ENCODE measurements at regions not wholly inside any gene's neighbourhood (a gene's known extent, or its start where the extent isn't known, plus 50 kb on each side); places are given as distances from the start of the nearest gene placed in this dataset.

DNA sequence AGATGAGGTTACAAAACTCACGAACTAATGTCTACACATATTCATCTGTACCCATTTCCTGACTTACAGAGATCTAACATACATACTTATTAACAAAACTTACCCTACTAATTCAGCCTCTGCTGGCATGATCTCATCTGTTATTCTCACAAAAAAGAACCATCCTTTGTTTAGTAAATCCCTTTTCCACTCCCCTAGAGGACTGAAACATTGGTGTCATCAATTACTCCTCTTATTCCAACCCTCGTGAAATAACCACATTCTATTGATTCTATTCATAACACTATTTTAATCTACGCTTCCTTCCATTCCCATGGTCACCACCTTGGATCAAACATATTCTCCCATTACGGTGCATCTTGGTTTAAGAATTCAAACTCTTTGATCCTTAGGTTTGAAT, 505.9 kb downstream of the SI start:
- TF ChIP-seq, protein P1, sequence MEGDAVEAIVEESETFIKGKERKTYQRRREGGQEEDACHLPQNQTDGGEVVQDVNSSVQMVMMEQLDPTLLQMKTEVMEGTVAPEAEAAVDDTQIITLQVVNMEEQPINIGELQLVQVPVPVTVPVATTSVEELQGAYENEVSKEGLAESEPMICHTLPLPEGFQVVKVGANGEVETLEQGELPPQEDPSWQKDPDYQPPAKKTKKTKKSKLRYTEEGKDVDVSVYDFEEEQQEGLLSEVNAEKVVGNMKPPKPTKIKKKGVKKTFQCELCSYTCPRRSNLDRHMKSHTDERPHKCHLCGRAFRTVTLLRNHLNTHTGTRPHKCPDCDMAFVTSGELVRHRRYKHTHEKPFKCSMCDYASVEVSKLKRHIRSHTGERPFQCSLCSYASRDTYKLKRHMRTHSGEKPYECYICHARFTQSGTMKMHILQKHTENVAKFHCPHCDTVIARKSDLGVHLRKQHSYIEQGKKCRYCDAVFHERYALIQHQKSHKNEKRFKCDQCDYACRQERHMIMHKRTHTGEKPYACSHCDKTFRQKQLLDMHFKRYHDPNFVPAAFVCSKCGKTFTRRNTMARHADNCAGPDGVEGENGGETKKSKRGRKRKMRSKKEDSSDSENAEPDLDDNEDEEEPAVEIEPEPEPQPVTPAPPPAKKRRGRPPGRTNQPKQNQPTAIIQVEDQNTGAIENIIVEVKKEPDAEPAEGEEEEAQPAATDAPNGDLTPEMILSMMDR (IDR thresholded peaks at IDR 0.05): no peak
- no peak for TF ChIP-seq POLR2A (IDR thresholded peaks at IDR 0.05)

All from heart left ventricle (tissue), 13 donors.